SW480 (cell line): ENCODE measurements at regions not wholly inside any gene's neighbourhood (a gene's known extent, or its start where the extent isn't known, plus 50 kb on each side); places are given as distances from the start of the nearest gene placed in this dataset.

Source experiments
- DNase-seq: peaks from one replicate; pipeline ENCODE4 v3.0.0-alpha.2; 2016; ENCODE audit warnings: low spot score

DNA sequence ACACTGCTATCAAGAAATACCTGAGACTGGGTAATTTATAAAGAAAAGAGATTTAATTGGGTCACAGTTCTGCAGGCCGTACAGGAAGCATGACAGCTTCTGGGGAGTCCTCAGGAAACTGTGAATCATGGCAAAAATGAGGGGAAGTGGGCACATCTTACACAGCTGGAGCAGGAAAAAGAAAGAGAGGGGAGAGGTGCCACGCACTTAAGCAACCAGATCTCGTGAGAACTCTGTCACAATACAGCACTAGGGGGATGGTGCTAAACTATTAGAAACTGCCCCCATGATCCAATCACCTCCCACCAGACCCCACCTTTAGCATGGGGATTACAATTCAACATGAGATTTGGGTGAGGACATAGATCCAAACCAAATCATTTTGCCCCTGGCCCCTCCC, 105.5 kb upstream of the CPLX2 start:
- no peak for DNase-seq

DNA sequence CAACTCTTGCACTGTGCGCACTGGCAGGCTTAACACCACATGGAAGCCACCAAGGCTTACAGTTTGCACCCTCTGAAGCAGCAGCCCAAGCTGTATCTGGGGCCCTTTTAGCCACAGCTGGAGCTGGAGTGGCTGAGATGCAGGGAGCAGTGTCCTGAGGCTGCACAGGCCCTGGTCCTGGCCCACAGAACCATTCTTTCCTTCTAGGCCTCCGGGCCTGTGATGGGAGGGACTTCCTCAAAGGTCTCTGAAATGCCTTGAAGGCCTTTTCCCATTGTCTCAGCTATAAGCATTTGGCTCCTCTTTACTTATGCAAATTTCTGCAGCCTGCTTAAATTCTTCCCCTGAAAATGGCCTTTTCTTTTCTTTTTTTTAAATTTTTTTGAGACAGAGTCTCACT, 104.4 kb upstream of the CPLX2 start:
- DNase-seq: no peak

DNA sequence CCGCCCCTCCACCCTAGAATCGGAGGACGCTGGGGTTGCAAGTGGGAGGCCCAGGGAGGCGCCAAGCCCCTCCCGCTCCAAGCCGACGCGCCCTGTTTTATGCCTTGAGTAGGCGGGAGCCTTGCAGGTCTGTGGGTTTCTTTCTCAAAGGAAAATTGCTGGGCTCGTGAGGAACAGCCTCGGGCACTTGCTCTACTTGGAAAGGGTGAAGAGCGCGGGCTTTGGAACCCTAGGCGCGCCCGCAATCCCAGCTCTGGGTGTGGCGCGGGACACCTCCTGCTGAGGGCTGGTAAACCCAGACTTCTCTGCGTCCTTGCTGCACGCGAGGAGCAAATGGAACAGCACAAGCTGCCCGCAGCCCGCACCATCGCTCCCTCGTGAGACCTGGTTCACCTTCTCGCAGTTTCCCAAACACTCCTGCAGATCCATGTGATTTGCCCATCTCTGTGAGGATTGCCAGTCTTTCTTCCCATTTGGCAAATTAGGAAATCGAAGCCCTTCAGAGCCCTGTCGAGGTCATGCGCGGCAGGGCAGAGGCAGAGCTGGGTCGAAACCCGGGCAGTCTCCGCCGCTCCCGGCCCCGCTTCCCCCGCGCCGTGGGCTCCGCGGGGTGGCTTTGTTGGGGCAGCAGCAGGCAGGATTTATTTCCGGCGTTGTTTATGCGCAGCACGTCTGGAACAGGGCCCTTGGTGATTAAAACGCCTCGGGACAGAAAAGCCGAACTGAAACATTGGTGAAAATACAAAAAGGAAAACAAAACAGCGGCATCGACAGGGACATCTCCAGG, 98.4 kb upstream of the CPLX2 start:
- peak; percentile 21 for DNase-seq

DNA sequence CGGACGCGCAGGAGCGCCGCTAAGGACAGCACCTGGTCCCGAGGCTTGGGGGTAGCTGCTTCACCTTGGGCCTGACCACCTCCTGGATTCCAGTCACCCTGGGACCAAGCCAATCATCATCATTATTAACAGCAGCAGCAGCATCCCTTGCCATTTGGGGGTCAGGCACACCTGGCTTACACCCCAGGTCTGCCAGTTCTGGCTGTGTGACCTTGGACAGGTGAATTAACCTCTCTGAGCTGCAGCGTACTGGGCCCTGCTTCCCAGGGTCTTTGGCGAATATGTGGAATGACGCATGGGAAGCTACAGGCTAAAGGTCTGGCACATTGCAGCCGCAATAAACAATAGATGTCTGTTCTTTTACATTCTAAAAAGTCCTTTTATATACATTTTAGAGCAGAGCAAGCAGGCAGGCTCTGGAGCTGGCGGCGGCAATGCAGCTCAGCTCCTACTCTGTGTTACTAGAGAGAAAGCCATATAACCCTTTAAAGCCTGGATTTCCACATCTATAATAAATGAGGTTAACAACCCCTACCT, 97.8 kb upstream of the CPLX2 start:
- no peak for DNase-seq

DNA sequence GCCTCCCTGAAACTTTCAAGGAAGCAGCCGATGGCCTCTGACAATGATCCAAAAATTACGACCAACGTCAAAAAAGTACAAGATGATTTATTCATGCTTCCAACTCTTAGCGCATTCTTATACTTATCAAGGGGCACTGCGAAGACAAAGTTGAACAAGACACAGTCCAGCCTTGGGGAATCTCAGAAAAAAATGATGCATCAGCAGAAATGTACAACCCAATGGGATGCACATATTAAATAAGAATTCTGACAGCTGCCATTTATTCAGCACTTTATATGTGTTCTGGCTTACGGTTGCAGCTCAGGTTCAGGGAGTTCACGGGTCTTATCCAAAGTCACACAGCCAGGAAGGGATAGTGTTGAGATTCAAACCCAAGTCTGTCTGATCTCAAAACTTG, 96.0 kb upstream of the CPLX2 start:
- DNase-seq: no peak

DNA sequence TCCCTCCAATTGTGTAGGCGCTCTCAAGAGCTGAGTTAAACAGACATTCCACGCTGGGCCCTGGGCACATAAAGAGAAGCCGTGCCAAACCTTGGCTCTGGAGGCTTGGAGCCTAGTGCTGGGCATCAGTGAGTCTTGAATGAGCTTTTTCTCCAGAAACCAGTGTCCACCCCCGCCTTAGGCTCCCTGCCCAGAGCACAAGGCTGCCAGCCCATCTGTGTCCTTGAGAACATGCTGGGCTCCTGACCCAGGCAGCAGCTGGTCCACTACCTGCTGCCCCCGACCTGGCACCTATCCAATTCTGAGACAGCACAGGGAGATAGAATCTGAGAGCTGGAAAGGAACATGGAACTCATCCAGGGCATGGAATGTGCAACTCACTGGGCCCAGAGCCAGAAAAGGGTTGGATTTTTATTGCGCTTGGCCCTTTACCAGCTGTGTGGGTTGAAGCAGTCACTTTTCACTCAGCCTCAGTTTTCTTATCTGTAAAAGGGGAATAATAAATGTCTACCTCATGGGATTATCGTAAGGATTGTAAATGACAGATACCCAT, 92.4 kb upstream of the CPLX2 start:
- no peak for DNase-seq

DNA sequence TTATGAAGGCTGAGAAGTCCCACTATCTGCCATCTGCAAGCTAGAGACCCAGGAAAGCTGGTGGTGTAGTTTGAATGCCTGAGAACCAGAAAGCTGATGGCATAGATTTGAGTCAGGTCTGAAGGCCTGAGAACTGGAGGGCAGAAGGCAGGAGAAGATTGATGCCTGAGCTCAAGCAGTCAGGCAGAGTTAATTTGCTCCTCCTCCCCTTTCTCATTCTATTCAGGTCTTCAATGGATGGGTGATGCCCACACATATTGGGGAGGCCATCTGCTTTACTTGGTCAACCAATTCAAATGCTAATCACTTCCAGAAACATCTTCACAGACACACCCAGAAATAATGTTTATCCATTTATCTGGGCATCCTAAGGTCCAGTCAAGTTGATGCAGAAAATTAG, 87.6 kb upstream of the CPLX2 start:
- no peak for DNase-seq

DNA sequence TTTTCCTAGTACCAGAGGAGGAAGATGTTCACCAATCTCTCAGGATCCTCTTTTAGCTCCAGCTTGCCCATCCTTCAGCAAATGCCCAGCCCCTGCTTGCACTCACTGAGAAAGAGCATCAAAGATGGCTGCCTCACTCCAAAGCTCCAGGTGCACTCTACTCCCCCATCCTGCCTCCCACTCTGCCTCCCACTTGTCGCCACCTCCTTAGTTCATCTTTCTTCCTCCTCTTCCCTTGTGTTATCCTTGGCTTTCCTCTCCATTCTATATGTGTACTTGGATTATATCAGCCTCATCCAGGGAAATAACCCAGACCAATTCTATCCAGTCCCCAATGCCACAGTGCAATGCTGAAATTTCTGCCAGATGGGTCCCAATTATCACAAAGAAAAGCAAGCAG, 87.1 kb upstream of the CPLX2 start:
- DNase-seq: no peak

DNA sequence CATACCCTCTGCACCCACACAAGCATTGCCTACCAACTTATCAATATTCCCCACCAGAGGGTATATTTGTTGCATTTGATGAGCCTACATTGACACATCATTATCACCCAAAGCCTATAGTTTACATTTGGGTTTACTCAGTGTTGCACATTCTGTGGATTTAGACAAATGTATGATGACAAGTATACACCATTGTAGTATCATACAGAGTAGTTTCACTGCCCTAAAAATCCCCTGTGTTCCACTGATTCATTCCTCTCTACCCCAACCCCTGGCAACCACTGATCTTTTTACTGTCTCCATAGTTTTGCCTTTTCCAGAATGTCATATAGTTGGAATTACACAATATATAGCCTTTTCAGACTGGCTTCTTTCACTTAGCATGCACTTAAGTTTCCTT, 85.7 kb upstream of the CPLX2 start:
- no peak for DNase-seq

DNA sequence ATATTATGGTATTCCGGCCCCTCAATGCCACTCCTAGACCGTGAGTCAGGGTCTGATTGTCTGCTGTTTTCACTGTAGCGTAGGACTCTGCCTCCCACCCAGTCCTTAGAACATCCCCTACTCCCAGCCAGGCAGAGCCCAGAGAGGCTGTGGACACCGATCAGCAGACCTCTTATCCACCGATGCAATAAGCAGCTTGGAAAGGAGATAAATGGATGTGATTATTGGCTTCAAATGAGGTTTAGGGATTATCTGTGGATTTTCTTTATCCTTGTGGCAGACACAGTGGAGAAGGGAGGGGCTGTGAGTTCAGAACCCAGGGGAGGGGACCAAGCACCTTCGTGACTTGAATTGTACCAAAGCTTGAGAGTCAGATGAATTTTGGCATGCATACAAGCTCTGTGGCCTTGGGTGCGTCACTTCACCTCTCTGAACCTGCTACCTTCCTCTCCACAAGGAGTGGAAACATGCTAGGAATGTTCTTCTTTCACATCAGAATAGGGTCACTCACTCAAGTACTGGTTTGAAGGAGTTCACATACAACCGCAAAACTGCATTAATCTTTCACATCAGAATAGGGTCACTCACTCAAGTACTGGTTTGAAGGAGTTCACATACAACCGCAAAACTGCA, 83.1 kb upstream of the CPLX2 start:
- no peak for DNase-seq

DNA sequence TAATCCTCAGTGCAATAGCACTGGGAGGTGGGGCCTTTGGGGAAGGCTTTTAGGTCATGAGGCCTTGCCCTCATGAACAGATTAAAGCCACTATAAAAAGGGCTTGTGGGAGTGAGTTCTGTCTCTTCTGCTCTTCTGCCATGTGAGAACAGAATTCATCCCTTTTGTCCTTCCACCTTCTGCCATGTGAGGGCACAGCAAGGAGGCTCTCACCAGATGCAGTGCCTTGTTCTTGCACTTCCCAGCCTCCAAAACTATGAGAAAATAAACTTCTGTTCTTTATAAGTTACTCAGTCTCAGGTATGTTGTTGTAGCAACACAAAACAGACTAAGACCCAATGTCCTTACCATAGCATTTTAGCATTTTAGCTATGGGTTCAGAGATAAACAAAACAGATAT, 81.7 kb upstream of the CPLX2 start:
- no peak for DNase-seq

DNA sequence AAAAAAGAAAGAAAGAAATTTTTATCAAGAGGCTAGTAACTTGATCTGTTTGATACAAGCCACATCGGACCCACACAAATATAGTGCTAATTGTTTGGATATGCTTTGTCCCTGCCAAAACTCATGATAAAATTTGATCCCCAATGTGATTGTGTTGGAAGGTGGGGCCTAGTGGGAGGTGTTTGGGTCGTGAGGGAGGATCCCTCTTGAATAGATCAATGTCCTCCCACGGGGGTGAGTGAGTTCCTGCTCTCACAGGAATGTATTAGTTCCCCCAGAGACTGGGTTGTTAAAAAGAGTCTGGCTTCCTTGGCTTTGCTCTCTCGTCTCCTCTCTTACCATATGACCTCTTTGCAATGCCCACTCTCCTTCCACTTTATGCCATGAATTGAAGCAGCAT, 80.6 kb upstream of the CPLX2 start:
- DNase-seq: no peak

DNA sequence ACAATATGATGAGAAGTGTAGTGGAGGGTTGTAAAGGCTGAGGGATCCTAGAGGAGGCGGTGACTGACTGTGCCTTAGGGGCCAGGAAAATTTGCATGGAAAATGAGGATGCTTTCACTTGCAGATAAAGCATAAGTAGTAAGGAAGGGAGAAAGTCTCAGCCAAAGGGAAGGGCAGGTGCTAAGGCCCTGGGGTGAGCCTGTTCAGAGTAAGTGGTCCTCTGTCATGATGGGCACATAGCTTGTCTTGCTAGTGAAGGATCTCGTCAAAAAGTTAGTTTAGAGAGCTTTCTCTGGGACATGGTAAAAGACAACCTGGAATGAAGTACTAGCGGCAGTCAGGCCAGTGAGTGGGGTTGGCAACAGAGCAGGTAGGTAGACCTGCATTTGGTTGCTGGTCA, 75.4 kb upstream of the CPLX2 start:
- DNase-seq: no peak

DNA sequence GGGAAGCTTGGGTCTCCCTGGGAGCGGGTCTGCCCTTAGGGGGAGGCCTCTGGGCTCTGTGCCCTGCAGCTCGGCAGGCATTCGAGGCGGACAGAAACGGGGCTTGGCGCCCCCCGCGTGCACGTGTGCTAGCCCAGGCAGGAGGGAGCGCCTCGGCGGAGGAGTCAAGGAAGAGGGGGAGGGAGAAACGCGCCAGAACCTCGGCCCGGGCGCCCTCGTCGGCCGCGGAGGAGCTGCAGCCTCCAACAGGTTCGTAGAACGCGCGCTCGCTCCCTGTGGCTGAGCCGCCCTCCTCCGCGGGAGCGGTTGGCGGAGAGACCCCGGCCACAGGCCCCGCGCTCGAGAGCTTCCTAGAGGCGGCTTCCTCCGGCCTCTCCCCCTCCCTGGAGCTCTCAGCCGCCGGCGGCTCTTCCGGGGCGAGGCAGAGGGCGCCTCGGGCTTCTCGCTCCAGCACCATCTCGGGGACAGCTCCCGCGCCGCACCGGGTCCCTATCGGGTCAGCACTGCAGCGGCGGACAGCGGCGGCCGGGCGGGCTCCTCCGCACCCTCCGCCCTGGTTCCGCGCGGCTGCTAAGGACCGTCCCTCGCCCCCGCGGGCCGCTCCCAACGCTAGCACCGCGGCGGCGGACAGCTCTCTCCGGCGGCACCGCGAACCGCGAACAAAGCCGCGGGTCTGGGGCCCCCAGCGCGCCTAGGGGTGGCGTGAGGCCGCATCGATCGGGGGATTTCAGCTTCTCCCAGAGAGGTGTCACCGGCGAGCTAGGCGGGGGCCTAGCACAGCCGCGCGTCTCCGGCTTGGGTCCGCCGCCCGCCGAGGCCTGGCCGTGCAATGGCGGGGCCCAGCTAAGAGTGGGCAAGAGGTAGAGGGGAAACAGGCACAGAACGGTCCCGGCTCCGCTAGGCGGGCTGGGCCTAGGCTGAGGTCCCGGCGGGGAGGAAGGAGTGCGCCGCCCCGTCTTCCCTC, 74.6 kb upstream of the CPLX2 start:
- peak; percentile 83 for DNase-seq

DNA sequence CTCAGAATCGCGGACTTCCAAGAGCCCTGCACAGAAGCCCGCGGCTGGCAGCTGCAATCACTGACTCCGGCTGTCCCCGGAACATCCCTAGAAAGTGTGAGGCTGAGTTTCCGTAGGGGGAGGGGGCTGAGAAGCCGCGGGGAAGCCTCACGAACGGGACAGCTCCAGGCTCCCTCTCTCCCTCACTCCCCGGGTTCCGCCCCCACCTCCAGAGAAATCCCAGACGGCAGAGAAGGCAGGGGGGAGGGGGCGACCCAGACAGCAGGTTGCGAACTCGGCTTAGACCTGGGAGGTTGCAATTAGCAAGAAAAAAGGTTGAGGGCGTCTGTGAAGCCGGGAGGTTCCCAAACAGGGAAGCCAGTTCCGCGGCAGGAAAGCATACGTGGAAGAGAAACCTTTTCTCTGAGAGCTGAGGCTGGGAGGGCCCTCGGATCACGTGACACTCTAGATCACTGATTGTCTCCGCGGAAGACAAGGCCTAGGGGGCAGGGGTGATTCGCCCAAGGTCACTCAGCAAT, 73.8 kb upstream of the CPLX2 start:
- DNase-seq: peak; percentile 52

DNA sequence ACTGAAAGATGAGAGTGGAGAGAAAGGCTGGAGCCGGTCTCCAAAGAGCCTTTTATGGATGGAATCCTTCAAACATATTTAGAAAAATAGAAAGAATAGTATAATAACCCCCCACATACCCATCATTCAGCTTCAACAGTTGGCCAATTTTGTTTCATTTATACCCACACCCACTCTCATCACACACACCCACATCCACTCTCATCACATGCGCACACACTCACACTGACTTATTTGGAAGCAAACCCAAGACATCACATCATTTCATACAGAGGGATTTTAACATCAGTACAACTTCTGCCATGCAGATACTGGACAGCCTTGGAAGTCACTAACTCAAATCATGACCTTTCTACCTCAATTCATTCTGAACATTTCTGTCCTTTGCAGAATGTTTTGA, 72.8 kb upstream of the CPLX2 start:
- DNase-seq: no peak

DNA sequence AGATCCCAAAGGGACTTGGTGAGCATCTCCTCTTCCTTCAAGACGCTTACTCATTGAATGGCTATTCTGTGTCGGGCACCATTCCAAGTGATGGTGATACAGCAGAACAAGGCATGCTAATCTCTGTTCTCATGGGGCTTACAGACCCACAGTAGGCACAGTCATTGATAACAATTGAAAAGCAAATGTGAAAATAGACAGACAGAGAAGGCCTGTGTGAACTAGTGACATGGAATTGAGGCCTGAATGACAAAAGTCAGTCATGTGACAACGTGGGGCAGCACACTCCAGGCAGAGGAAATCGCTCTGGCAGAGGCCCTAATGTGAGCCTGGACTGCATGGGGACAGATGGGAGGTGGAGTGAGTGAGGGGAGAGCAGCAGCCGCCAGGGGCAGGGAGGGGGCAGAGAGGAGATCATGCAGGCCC, 70.7 kb upstream of the CPLX2 start:
- no peak for DNase-seq

DNA sequence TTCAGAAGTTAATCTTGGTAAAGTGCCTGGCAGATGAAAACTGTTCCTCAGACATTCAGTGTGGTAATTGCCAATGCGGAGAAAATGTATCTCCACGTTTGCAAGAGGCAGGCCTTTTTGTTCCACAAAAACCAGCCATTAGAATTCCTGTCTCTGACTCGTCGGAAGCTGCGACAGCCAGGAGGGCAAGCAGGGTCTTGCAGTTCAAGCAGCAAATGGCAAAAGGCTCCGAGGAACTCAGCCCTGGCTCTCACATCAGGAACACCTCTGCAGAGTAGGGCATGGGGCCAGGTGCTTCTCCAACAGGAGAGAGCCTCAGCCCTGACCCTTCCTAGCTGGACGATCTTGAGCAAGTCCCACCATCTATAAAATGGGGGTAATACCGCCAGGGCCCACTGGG, 69.0 kb upstream of the CPLX2 start:
- DNase-seq: no peak

DNA sequence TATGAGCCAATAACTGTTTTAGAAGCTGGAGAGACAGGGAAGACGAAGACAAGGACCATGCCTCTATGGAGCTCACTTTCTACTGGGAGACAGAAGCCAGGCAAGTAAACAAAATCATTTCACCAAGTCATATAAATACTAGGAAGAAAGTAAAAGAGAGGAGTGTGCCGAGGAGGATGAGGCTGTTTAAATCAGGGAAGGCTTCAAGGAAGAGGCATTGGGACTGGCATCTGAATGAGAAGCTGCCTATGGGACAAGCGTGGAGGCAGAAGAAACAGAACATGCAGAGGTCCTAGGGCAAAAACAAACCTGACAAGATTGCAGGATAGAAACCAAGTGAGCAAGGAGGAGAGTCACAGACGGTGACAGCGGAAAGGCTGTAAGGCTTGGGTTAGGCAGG, 68.1 kb upstream of the CPLX2 start:
- DNase-seq: no peak

DNA sequence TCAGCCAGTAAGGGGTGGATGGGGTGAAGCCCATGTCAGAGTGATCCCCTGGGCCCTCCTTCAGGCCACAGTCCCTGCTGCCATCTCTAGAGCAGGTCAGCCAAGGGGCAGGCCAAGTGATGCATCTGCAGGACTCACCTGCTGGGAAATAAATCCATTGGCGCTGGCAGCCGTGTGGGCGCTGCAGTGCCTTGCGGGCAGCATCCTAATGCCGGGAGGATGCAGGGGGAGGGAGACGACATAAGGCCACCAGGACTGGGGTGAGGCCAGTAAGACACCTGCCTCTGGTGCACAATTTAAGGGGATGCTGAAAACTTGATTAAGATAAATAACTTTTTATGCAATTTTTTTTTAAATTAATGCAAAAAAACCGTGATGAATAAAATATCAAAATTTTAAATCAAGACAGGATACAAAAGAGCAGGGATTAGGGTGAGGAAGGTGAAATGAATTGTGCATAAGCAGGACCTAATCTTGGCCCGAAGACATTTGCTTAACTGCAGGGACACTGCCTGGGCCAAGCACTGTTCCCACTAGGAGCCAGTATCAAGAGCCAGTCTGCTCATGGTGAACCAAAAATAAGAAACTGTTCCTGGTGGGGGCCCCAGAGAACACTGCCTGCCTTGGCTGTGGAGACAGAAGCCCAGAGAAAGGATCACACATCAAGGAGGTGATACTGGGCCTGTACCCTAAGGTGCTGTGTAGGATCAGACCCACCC, 67.5 kb upstream of the CPLX2 start:
- DNase-seq: no peak

DNA sequence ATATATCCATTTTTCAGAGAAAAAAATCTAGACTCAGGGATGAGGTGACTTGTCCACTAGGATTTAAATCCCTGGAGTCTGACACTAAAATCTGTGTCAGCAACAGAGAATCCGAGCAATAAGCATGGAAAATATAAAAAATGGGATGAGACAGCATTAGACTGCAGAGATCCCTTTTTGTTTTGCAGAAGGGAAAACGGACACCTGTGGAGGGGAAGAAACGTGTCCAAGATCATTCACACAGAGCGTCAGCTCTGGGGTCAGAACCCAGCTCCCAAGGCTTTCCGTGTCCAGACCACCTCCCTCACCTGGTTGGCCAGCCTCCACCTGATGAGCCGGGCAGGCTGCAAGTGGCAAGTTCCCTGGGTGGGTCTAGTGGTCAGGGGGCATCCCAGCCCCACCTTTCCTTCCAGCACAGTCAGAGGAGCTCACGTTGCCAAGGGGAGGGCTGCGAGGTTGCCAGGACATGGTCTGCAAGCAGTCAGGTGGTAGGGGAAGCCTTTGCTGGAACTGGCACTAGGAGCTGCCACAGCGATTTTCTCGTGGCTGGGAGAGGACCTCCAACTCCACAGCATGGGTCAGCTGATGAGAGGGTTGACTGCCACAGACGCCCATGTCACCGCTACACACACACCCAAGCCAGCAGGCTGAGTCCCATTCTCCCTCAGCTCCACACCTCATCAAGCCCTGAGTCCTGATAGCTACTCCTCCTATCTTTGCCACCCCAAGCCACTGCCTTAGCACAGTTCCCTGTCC, 65.9 kb upstream of the CPLX2 start:
- DNase-seq: no peak
